Mesenchymal stem cell (in vitro differentiated cells and primary cell): ENCODE measurements at regions not wholly inside any gene's neighbourhood (a gene's known extent, or its start where the extent isn't known, plus 50 kb on each side); places are given as distances from the start of the nearest gene placed in this dataset.

Source experiments
- DNase-seq: peaks from one replicate; pipeline ENCODE4 v3.0.0-alpha.2; 2013
- H2AFZ ChIP-seq: one replicate; pipeline ENCODE4 v1.6.1; 2013; ENCODE audit warnings: low read depth, mild to moderate bottlenecking, control low read depth, inconsistent platforms, low read length, moderate library complexity
- H2AK5ac ChIP-seq: 2 replicates; pipeline ENCODE4 v1.6.1; 2013; ENCODE audit warnings: low read length, moderate library complexity, mild to moderate bottlenecking, inconsistent platforms; ENCODE audit not compliant: severe bottlenecking
- H2BK120ac ChIP-seq: one replicate; pipeline ENCODE4 v1.6.1; 2013; ENCODE audit warnings: low read depth, mild to moderate bottlenecking, inconsistent platforms, low read length, moderate library complexity
- H2BK12ac ChIP-seq, 2 experiments: one replicate each; pipeline ENCODE4 v1.6.1; 2013; ENCODE audit warnings: inconsistent platforms in 2 of 2, low read length in 2 of 2, mild to moderate bottlenecking in 2 of 2, moderate library complexity in 2 of 2, control low read depth in 1 of 2
- H2BK15ac ChIP-seq: one replicate; pipeline ENCODE4 v1.6.1; 2013; ENCODE audit warnings: mild to moderate bottlenecking, low read depth, inconsistent platforms; ENCODE audit not compliant: poor library complexity, severe bottlenecking
- H2BK5ac ChIP-seq: 2 replicates; pipeline ENCODE4 v1.6.1; 2013; ENCODE audit warnings: low read depth, mild to moderate bottlenecking, low read length, control low read depth, inconsistent platforms; ENCODE audit not compliant: poor library complexity, severe bottlenecking
- H3K14ac ChIP-seq, 2 experiments: one replicate each; pipeline ENCODE4 v1.6.1; 2013; ENCODE audit warnings: inconsistent platforms in 2 of 2, low read length in 2 of 2, control low read depth in 1 of 2, mild to moderate bottlenecking in 1 of 2, moderate library complexity in 1 of 2
- H3K18ac ChIP-seq, 2 experiments: one replicate each; pipeline ENCODE4 v1.6.1; 2013; ENCODE audit warnings: inconsistent platforms in 2 of 2, low read length in 2 of 2, control low read depth in 1 of 2, low read depth in 1 of 2, mild to moderate bottlenecking in 1 of 2
- H3K23ac ChIP-seq, 2 experiments: one replicate each; pipeline ENCODE4 v1.6.1; 2013; ENCODE audit warnings: inconsistent platforms in 2 of 2, low read length in 2 of 2, mild to moderate bottlenecking in 2 of 2, moderate library complexity in 2 of 2, control low read depth in 1 of 2
- H3K27ac ChIP-seq: 2 replicates; pipeline ENCODE4 v1.5.1; 2013; ENCODE audit warnings: mild to moderate bottlenecking, moderate library complexity, low read length, control low read depth, inconsistent platforms; ENCODE audit not compliant: poor library complexity, severe bottlenecking
- H3K27me3 ChIP-seq, 2 experiments: 2 replicates each; pipeline versions ENCODE4 v1.6.1 to v1.7.0; 2013; ENCODE audit warnings: low read length in 2 of 2, mild to moderate bottlenecking in 2 of 2, moderate library complexity in 2 of 2, control low read depth in 1 of 2, inconsistent platforms in 1 of 2; ENCODE audit not compliant: control insufficient read depth in 1 of 2, insufficient read depth in 1 of 2
- H3K36me3 ChIP-seq, 2 experiments: 2 replicates each; pipeline versions ENCODE4 v1.6.1 to v1.7.0; 2013; ENCODE audit warnings: low read length in 2 of 2, control low read depth in 1 of 2, inconsistent platforms in 1 of 2, low read depth in 1 of 2, mild to moderate bottlenecking in 1 of 2; ENCODE audit not compliant: insufficient read depth in 2 of 2, control insufficient read depth in 1 of 2
- H3K4ac ChIP-seq, 2 experiments: one replicate each; pipeline ENCODE4 v1.6.1; 2013; ENCODE audit warnings: inconsistent platforms in 2 of 2, low read length in 2 of 2, mild to moderate bottlenecking in 2 of 2, moderate library complexity in 2 of 2, control low read depth in 1 of 2, low read depth in 1 of 2
- H3K4me1 ChIP-seq: 2 replicates; pipeline ENCODE4 v1.6.1; 2013; ENCODE audit warnings: low read depth, low read length, control low read depth; ENCODE audit not compliant: control insufficient read depth, insufficient read depth
- H3K4me2 ChIP-seq: 2 replicates; pipeline ENCODE4 v1.6.1; 2013; ENCODE audit warnings: low read length, mild to moderate bottlenecking, inconsistent platforms; ENCODE audit not compliant: poor library complexity, severe bottlenecking
- H3K4me3 ChIP-seq, 2 experiments: 2 replicates each; pipeline versions ENCODE4 v1.5.1 to v1.7.0; 2013; ENCODE audit warnings: low read length in 2 of 2, mild to moderate bottlenecking in 2 of 2, control low read depth in 1 of 2, low read depth in 1 of 2; ENCODE audit not compliant: insufficient read depth in 1 of 2
- H3K79me1 ChIP-seq: replicated peaks from 2 replicates; pipeline ENCODE4 v1.6.1; 2013; ENCODE audit warnings: mild to moderate bottlenecking, control low read depth, low read length, inconsistent platforms; ENCODE audit not compliant: poor library complexity, severe bottlenecking
- H3K9ac ChIP-seq: 2 replicates; pipeline ENCODE4 v1.7.0; 2013; ENCODE audit warnings: mild to moderate bottlenecking, low read length, moderate library complexity
- H3K9me3 ChIP-seq: 2 replicates; pipeline ENCODE4 v1.7.0; 2013; ENCODE audit warnings: mild to moderate bottlenecking, low read length; ENCODE audit not compliant: control insufficient read depth
- H4K8ac ChIP-seq: one replicate; pipeline ENCODE4 v1.6.1; 2013; ENCODE audit warnings: inconsistent platforms, mild to moderate bottlenecking, low read length, moderate library complexity
- H4K91ac ChIP-seq: one replicate; pipeline ENCODE4 v1.6.1; 2013; ENCODE audit warnings: mild to moderate bottlenecking, low read length, inconsistent platforms
- WGBS: methylation state at CpG from one replicate; pipeline ENCODE4 v1.1.7; 2013; ENCODE audit warnings: mixed read lengths; 5-methylcytosine and 5-hydroxymethylcytosine counted together

GRCh38 chr20:57004951-57005933, 261.2 kb downstream of the BMP7 start:
- Histone ChIP-seq H3K14ac (no peak overlapping the region), H3K4me2 (no peak overlapping the region), H3K27ac (no peak overlapping the region), H3K4me3 (no peak overlapping the region), H3K18ac (no peak overlapping the region), H3K23ac (no peak overlapping the region), H2BK15ac (no peak overlapping the region), H3K36me3 (no peaks in the 10 kb centered on the region), H2BK5ac (no peak overlapping the region), H2BK120ac (no peak overlapping the region), H3K4ac (no peak overlapping the region), H3K9ac (no peak overlapping the region), H3K9me3 (no peaks in the 10 kb centered on the region), H4K8ac (no peak overlapping the region), H3K79me1 (no peaks in the 10 kb centered on the region), H3K4me1 (peaks cover 22% of the 10 kb centered on the region), H3K27me3 (peaks cover 0 to 43% of the 10 kb centered on the region in 2 experiments), H2AK5ac (no peak overlapping the region), H2AFZ (no peak overlapping the region), H2BK12ac (no peak overlapping the region), H4K91ac (no peak overlapping the region)
- no peak for DNase-seq
- WGBS, result 65% methylated on average over 12 of the region's 12 CpGs

GRCh38 chr20:57006411-57007170, 259.9 kb downstream of the BMP7 start:
- peaks cover 0 to 48% of the 10 kb centered on the region in 2 experiments for H3K27me3 ChIP-seq
- no peak overlapping the region for H2BK120ac ChIP-seq
- no peak overlapping the region for H3K4me3 ChIP-seq
- H2BK12ac ChIP-seq, result no peak overlapping the region
- H3K9ac ChIP-seq, result no peak overlapping the region
- no peak overlapping the region for H2BK15ac ChIP-seq
- H3K9me3 ChIP-seq, result no peaks in the 10 kb centered on the region
- no peak overlapping the region for H4K8ac ChIP-seq
- H3K4me2 ChIP-seq, result peak overlapping the region; percentile 32
- H3K18ac ChIP-seq, result no peak overlapping the region
- H3K4me1 ChIP-seq, result peaks cover 22% of the 10 kb centered on the region
- peak overlapping the region; percentile 58 for H3K27ac ChIP-seq
- DNase-seq, result peak; percentile 50
- H3K14ac ChIP-seq, result no peak overlapping the region
- no peak overlapping the region for H2AK5ac ChIP-seq
- no peak overlapping the region for H2BK5ac ChIP-seq
- H3K36me3 ChIP-seq, result no peaks in the 10 kb centered on the region
- 35% methylated on average over 11 of the region's 11 CpGs for WGBS
- H4K91ac ChIP-seq, result no peak overlapping the region
- H3K4ac ChIP-seq, result no peak overlapping the region
- no peaks in the 10 kb centered on the region for H3K79me1 ChIP-seq
- no peak overlapping the region for H3K23ac ChIP-seq
- H2AFZ ChIP-seq, result no peak overlapping the region

GRCh38 chr20:57007171-57007540, 259.3 kb downstream of the BMP7 start:
- no peak overlapping the region for H3K14ac ChIP-seq
- H3K79me1 ChIP-seq, result no peaks in the 10 kb centered on the region
- no peak overlapping the region for H3K23ac ChIP-seq
- H4K8ac ChIP-seq, result no peak overlapping the region
- H2BK12ac ChIP-seq, result no peak overlapping the region
- H3K4me2 ChIP-seq, result peak overlapping the region; percentile 32
- no peak overlapping the region for H4K91ac ChIP-seq
- H2BK120ac ChIP-seq, result no peak overlapping the region
- no peak overlapping the region for H3K18ac ChIP-seq
- no peak overlapping the region for H2BK15ac ChIP-seq
- H2AFZ ChIP-seq, result no peak overlapping the region
- no peaks in the 10 kb centered on the region for H3K36me3 ChIP-seq
- H3K4me1 ChIP-seq, result peaks cover 22% of the 10 kb centered on the region
- no peaks in the 10 kb centered on the region for H3K9me3 ChIP-seq
- H3K9ac ChIP-seq, result no peak overlapping the region
- no peak for DNase-seq
- H3K27ac ChIP-seq, result peak overlapping the region; percentile 67
- no peak overlapping the region for H2BK5ac ChIP-seq
- H3K27me3 ChIP-seq, result peaks cover 0 to 48% of the 10 kb centered on the region in 2 experiments
- no peak overlapping the region for H3K4ac ChIP-seq
- H3K4me3 ChIP-seq, result no peak overlapping the region
- 94% methylated on average over 2 of the region's 3 CpGs for WGBS
- H2AK5ac ChIP-seq, result no peak overlapping the region

GRCh38 chr20:57008217-57008616, 258.2 kb downstream of the BMP7 start:
- 34% methylated on average over 2 of the region's 3 CpGs for WGBS
- H3K9me3 ChIP-seq, result no peaks in the 10 kb centered on the region
- H2BK120ac ChIP-seq, result no peak overlapping the region
- no peaks in the 10 kb centered on the region for H3K79me1 ChIP-seq
- no peak overlapping the region for H3K14ac ChIP-seq
- no peak overlapping the region for H3K4ac ChIP-seq
- H2BK12ac ChIP-seq, result no peak overlapping the region
- no peak for DNase-seq
- no peak overlapping the region for H3K18ac ChIP-seq
- no peaks in the 10 kb centered on the region for H3K36me3 ChIP-seq
- H3K23ac ChIP-seq, result no peak overlapping the region
- H3K4me2 ChIP-seq, result peak overlapping the region; percentile 44
- no peak overlapping the region for H4K91ac ChIP-seq
- peaks cover 0 to 48% of the 10 kb centered on the region in 2 experiments for H3K27me3 ChIP-seq
- H3K4me3 ChIP-seq, result no peak overlapping the region
- no peak overlapping the region for H3K9ac ChIP-seq
- H2AFZ ChIP-seq, result no peak overlapping the region
- H2BK15ac ChIP-seq, result no peak overlapping the region
- peak overlapping the region; percentile 67 for H3K27ac ChIP-seq
- H2BK5ac ChIP-seq, result no peak overlapping the region
- no peak overlapping the region for H2AK5ac ChIP-seq
- no peak overlapping the region for H4K8ac ChIP-seq
- peaks cover 18% of the 10 kb centered on the region for H3K4me1 ChIP-seq
